Activated CD4-positive, alpha-beta T cell treated with anti-CD3 and anti-CD28 coated beads, Interleukin-10, Interleukin-2, amounts not matched to agents 100 ng/mL and 50 ng/mL, durations not matched to agents 16 hours and 8 hours (primary cell): ENCODE measurements at regions not wholly inside any gene's neighbourhood (a gene's known extent, or its start where the extent isn't known, plus 50 kb on each side); places are given as distances from the start of the nearest gene placed in this dataset.

ENCODE experiments used
- DNase-seq: peaks from one replicate; pipeline ENCODE4 v3.0.0-alpha.2; 2020

DNA sequence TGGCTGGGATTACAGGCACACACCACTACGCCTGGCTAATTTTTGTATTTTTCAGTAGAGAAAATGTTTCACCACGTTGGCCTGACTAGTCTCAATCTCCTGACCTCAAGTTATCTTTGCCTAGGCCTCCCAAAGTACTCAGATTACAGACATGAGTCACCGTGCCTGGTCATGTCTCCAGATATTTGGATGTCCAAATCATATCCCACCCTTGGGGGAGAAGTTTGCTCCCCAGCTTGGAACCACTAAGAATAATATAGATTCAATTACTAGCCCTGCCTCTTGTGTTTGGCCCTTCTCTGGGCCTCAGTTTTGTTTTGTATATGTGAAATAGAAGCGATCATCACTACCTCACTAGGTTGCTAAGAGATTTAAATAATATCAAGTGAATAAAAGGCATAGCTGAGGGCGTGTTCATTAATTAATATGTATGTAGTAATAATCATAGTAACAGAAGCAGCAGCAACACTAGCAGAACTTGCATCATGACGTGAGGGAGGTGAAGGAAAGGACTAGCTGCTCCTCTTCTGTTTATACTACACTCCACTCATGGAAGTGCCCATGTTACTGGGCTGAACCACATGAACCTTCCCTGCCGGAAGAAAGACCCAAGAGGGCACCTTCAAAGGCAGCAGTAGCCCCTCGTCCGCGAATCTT, 253.6 kb upstream of the XYLT1 start:
- DNase-seq: no peak

GRCh38 chr16:17723531-17724134, 252.9 kb upstream of the XYLT1 start:
- DNase-seq: no peak

DNA sequence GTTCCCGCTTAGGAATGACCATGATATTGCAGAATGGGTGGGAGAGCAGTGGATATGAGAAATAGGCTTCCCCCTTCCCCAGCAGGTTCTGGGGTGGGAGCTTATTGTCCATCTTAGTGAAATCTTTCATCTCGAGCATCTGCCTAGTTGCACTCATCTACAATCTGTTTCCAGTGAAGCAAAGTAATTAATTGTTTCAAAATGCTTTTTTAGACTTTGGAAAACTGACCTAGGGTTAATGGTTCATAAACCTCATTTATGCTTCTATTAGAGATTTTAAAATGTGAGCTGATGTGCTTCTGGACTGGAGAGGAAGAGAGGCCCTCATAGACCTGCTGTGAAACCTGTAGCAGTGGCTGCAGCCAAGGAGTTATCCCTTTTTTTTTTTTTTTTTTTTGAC, 247.7 kb upstream of the XYLT1 start:
- DNase-seq: no peak

DNA sequence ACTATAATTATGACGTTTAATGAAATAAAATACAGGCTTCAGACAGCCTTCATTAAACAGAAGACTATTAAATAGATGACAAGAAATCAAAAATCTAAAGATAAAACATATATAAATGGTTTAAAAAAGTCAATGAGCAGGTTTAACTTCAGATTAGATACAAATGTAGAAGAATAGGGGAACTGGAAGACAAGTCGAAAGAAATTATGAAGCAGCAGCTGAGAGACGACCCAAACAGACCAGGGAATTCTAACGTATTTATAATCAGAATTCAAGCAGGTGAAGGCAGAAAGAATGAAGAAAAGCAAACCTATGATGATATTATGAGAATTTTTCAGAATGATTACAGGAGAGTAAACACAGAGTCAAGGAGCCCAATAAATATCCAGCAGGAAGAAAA, 235.1 kb upstream of the XYLT1 start:
- no peak for DNase-seq

DNA sequence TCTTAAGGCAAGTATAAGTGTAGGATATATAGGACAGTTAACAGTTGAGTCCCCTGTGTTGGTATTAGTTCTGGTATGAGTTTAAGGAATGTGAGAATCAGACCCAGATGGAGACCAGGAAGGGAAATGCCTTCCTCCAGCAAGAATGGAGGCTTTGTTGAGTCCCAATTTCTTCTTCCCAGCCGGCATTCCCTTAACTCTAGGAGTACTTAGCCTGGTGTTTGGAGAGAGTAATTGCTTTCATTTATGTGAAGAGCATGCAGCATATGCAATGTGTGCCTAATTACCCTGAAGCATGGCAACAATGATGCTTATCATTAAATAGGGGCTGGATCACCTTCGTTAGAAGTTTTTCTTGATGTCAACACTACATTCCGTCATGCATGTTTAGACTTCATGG, 225.9 kb upstream of the XYLT1 start:
- DNase-seq: no peak

- DNase-seq: no peak
Observed at GRCh38 chr16:17692484-17692883, 221.7 kb upstream of the XYLT1 start.

DNA sequence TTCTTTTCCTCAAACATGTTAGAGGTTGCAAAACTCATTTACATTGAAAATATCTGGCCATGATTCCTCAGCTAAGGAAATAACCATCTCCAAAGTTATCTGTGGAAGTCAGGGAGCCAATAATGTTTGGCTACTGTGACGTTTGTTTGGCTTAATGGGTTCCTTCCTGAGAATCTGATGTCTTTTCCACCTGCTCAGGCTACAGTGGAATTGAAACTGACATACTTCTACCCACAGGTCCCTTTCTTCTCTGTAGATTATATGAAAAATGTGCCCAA, 221.1 kb upstream of the XYLT1 start:
- no peak for DNase-seq

GRCh38 chr16:17691106-17691898, 220.5 kb upstream of the XYLT1 start:
- no peak for DNase-seq

DNA sequence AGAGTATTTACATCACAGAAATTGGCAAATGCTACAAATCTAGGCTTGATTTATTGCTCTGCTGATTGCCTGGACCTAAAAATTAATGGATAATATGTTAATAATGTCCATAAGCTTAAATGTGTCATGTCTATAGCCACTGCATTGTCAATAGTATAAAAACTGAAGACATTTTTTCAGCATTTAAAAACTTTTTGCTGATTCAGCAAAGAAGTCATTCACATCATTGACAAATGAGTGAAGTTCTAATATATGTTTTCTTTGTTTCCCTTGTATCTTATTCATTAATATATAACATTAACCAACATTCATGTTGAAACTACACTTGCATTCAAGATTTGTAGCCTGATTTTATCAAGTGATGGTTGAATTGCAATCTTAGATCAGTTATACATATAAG, 214.7 kb upstream of the XYLT1 start:
- no peak for DNase-seq

GRCh38 chr16:17683281-17683680, 212.5 kb upstream of the XYLT1 start:
- DNase-seq: no peak

DNA sequence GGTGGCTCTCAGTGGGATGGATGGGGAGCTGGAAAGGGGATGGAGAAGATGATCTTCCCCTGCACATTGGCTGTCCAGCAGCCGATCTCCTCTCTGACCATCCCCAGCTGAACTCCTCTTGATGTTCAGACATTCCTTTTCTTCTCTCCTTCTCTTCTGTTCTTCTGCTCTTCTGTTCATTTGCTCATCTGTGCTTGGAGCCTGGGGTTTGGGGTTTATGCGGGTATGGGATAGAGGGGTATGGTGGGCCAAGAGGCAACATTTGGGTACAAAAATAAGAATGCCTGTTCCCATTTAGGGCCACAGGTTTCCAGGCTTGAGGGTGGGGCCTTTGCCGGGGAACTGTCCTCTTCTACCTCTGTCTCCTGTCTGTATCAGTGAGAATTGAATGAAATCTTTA, 205.4 kb upstream of the XYLT1 start:
- no peak for DNase-seq

GRCh38 chr16:17668386-17668785, 197.6 kb upstream of the XYLT1 start:
- no peak for DNase-seq

- DNase-seq: no peak
Observed at GRCh38 chr16:17666293-17666692, 195.5 kb upstream of the XYLT1 start.

GRCh38 chr16:17658881-17659280, 188.1 kb upstream of the XYLT1 start:
- no peak for DNase-seq

DNA sequence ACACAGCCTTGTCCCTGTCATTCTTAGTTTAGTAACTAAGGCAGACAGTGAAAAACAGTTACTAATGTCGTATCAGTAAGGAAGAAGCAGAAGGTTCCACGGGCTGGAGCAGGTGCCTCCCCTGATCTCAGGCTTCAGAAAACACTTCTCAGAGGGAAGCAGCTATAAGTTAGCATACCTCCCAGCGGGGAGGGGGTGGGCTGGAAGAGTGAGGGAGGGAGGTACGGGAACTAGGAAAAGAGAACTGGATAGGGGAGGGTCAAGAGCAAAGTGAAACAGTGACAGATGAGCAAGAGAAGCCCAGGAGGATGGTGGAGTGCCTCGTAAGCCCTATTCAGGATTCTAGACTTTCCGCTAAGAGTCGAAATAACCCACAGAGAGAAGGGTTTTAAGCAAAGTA, 186.3 kb upstream of the XYLT1 start:
- no peak for DNase-seq

DNA sequence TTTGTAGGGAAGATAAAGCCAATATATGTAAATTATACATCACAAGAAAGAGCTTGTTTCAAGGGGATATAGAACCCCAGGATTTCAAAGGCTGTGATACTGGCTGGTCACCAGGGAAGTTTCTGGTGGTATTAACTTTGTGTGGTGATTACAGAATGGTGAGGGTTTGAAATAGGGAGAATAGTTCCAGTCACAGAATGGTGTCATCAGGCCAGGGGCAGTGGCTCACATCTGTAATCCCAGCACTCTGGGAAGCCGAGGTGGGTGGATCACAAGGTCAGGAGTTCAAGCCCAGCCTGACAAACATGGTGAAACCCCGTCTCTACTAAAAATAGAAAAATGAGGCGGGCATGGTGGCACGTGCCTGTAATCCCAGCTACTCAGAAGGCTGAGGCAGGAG, 183.8 kb upstream of the XYLT1 start:
- no peak for DNase-seq

DNA sequence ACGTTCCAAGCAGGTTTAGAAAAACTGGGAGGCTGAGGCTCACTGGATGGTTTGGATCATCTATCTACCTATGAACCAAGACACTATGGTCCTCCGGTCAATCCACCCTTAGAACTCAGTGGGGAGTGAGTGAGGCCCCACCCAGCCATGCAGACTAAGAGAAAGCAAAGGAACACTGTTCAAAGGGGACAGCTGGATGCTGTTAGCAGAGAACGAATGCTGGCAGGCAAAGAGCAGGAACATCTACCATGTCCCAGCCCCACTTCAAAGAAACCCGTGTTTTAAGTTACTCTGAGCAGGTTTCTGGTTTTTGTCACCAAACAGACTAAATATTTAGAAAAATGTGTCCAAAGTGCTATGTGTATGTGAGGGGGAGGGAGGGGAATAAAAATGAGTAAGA, 183.4 kb upstream of the XYLT1 start:
- no peak for DNase-seq

DNA sequence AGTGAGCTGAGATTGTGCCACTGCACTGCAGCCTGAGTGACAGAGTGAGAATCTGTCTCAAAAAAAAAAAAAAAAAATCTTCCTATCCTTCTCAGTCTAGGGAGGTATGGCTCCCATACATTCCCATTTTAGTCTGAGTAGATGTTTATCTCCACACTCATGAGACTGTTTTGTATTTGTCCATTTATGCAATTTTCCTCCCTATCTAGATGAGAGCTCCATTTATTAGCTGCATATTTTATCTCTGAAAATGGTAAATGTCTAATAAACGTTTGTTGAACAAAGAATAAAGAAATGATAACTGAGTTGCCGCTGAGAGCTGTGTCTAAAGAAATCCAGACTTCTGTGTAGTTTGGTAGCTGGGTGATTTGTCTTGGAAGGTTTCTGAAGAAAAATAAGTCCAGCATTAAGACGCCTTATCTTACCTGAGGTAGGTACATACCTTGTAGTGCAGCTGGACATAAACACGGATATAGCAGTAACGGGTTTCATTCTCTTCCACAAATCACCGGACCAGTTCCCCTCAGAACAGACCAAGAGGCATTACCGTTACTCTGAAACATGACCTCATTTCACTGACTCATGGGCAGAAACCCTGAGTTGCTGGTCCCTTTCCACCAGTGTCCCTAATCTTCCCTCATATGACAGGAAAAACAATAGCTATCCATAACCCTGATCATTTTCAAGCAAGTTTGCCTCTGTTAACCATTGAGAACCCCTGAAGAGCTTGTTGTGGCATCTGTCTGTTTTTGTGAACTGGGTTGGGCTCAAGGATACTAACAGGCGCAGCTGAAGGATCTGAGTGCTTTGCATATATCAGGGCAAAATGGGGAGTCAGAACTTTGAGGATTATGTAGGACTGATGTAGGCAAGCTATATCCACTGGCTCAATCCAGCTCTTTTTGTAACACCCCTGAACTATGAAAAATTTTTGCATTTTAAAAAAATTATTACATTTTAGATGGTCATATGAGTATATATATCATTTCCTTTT, 177.4 kb upstream of the XYLT1 start:
- DNase-seq: no peak

DNA sequence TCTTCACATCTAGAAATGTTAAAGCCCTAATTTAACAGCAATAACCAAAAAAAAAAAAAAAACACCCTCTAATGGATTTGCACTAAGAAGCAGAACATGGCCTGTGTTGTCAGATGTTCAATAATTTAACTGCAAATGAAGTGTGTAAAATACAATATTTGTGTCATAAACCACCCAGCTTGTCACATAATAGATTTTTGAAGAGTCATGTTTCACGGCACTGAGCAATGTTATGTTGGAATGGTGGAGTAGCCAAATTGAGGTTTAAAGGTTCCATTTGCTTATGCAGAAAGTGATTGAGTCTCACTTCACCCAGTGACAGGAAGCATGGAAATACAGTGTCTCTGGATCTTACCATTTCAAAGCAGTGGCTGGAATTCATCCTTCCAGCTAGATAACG, 173.2 kb upstream of the XYLT1 start:
- DNase-seq: no peak

DNA sequence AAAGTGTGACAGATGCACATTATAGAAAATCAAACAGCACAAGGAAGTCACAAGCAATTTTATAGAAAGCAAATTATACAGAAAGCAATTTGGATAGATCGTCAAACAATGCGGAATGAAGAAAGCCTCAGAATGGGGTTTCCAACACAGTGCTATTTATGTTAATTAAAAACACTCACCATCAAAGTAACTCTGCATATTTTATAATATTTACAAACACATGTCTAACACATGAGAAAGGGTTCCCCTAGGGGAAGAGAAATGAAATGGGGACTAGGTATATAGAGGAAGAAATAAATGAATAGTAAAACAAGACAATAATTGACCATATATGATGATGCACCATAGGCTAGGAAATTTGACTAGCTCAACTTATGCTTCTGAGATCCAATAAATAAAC, 171.2 kb upstream of the XYLT1 start:
- DNase-seq: no peak

- no peak for DNase-seq
Observed at GRCh38 chr16:17638134-17638533, 167.4 kb upstream of the XYLT1 start.

DNA sequence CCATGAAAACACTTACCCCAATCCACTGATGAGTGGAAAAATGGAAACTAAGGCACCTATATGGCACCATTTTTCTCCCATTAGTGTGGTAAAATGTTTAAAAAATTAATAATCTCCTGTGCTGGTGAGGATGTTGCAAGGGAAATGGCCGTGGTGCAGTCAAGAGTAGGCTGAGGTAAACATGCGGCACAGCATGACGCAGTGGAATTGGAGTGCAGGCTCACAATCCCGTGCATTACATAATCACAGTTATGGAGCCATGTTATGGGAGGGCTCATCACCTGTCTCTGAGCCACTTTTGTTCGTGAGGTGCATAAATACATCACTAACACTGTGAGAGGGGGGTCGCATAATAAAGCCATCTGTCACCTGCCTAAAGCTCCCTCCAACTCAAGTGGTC, 164.4 kb upstream of the XYLT1 start:
- no peak for DNase-seq

- no peak for DNase-seq
Observed at GRCh38 chr16:17633181-17633951, 162.6 kb upstream of the XYLT1 start.
